AG08396 (cell line): ENCODE measurements at regions not wholly inside any gene's neighbourhood (a gene's known extent, or its start where the extent isn't known, plus 50 kb on each side); places are given as distances from the start of the nearest gene placed in this dataset.

Experiments
- DNase-seq: peaks from one replicate; pipeline ENCODE4 v3.0.0; 2012; ENCODE audit warnings: low spot score, mixed read lengths

DNA sequence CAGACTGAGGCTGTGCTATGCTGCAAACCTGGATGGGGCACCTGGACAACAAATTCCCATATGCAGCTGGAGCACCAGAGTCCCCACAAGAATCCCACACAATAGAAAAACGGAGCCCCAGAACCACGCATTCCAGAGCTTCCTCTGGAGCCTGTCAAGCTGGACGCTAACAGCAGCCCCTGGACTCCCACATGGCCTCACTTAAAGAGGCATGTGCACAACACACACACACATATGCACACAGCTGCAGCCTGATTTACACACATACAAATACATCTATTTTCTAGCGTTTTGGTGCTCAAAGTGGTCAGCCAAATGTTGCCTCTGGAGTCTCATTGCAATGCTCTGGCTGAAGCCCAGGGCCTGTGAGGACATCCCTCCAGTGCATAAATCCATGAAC lies 632.7 kb upstream of the ID2 start:
- DNase-seq, result no peak

DNA sequence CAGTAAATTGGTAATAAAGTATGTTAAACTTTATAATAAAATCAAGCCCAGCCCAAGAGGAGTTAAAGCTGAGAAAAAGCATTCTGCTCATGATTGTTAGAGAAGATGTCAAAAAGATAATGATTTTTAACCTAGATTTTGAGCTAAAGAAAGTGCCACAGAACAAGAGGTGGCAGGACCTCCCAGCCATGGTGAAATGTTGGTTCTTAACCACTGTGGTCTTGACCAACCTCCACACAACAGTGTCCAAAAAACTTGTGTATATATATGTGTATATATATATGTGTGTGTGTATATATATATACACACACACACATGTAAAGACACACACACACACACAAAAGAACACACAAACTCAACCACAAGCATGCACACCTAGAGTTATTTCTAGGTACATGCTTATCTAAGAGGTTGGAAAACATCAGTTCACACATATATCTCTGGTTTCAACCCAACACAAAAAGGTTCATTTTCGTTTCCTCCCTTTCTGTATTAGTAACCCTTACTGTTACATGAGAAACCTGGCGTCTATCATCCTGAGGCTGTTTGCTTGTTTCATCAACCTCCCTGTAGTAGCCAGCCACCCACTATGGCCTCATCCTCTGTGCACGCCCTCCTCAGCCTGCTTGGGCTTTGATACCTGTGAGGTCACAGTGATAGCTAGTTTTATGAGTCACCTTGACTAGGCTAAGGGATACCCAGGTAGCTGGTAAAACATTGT lies 631.8 kb upstream of the ID2 start:
- no peak for DNase-seq

DNA sequence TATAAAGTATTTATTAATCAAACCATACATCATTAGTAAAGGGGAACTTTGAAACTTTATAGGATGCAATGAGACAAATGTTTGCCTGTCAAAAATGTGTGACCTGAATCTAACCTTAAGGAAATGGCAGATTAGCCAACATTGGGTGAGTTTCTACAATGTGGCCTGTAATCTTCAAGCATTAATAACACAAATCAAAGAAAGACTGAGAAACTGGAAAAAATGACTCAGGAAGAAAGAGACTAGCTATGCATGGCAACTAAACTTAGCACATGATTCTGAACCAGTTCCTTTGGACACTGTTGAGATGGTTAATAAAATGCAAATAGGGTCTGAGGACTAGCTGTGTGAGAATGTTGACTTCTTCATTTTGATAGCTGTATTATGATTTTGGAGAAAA lies 628.6 kb upstream of the ID2 start:
- DNase-seq, result no peak

DNA sequence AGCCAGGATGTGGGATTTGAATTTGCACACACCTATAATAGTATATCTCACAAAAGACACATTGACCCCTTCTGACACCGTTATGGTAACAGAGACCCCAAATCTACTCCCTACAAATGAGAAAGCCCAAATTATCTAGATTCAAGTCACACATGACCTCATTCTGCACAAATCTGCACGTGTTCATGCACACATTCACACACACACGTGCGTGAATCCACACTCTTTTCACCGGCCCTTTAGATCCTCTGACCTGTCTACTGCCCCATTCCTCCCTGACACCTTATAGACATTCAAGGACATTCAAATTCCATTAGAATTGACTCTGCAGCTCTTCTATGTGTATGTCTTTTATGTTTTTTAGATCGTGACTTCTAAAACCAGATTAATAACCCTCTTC lies 627.8 kb upstream of the ID2 start:
- DNase-seq, result no peak

DNA sequence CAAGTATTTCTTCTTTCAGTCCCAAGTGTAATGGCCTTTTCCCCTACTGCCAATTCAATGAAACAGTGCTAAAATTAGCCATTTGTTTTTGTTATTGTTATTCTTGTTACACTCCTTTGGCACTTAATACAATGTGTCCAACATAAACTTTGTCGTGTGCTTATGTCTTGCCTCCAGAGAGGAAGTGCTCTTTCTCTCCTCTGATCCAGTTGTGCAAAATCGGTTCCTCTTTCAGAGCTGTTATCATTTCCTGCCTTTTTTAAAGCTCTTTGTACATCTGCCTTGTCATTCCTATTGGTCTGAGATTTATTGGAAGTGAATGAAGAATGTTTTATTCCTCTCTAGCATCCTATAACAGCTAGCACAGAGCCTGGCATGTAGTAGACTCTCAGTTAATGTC lies 623.2 kb upstream of the ID2 start:
- DNase-seq, result no peak

DNA sequence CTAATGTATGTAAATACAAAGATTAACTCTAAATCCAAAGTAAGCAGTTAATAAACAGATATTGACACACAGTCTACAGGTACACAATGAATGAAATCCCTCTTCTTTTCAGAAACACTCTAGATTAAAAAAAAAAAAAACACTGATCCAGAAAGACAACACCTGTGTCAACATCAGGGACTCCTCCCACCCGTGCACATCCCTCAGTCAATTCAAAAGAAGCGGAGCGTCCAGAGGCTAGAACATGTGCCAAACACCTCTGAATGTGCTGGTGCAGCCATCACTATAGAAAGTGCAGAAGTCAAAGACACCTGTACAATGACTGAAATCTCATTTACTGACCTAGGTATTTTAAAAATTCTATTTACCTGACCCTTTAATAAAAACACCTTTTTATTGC lies 622.6 kb upstream of the ID2 start:
- no peak for DNase-seq

DNA sequence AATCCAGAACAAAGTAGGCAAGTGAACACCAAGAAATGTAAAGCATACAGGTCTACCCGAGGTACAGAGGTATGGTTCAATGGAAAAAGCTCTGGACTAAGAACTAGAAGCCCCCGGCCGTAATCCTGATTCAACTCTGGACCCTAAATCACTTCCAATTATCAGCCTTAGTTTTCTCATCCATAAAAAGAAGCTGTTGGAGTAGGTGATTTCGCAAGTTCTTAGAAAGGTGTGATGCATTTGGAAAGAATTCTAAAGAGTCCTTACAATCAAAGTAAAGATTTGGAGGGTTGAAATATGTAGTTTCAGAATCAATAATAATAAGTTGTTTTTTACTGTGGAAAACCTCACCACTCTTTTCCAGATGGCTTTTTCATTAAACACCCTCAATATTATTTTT lies 622.1 kb upstream of the ID2 start:
- DNase-seq, result no peak

DNA sequence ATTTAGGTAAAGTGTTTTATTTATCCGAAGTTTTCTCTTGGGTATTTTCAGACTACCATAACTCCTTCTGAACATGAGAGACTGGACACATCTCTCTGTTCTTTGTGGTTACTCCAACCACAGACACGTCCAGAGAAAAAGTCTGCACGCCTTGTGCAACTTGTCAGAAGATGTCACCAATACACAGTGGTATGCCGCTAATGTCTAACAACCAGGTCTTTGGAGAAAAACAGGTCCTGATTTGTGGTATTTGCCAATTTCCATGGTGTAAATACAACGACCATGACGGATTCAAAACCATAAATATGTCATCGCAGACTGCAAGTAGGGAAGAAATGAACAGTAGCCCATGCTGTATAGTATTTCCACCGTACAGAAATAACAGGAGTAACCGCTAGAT lies 620.6 kb upstream of the ID2 start:
- no peak for DNase-seq

DNA sequence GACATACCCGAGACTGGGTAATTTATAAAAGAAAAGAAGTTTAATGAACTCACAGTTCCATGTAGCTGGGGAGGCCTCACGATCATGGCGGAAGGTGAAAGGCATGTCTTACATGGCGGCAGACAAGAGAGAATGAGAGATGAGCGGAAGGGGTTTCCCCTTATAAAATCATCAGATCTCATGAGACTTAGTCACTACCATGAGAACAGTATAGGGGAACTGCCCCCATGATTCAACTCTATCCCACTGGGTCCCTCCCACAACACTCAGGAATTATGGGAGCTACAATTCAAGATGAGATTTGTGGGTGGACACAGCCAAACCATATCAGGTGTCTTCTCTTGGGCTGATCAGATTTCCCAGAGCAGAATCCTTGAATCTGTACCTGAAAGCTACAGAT lies 617.3 kb upstream of the ID2 start:
- no peak for DNase-seq

DNA sequence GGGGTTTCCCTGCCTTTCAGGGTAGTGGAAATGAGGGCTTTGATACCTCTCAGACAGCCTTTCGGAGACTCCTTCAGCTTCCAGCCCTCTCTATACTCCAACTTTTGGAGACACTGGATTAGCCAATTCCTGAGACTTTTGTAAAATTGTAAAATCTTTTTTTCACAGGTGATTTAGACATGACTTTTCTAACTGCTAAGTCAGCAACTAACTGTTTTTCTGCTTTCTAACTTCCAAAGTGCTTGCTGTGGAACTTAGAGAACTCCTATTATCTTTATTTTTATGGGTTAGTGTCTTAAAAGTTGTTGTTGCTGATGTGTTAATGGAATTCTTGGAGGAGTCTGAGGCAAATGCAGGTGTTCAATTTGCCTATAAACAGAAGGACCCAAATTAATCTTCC lies 616.7 kb upstream of the ID2 start:
- no peak for DNase-seq

DNA sequence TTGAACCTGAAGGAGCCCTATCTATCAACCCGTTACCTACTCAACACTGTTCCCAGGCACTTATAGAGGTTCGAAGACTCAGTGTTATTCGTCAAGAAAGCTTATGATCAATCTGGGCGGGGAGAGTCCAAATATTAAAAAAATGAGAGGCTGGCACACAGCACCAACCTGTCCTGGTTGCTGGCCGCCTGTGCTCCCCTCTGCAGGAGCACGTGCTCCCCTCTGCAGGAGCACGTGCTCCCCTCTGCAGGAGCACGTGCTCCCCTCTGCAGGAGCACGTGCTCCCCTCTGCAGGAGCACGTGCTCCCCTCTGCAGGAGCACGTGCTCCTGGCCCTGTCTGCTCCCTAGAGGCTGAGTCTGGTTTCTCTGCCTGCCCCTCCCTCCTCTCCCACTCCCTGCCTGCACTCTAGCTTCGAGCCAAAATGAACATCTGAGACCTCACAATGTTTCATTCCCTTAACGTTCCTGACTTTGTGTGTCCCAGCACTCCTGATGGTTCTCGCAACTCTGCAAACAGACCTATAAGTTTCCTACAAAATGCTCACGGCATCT lies 614.0 kb upstream of the ID2 start:
- no peak for DNase-seq

DNA sequence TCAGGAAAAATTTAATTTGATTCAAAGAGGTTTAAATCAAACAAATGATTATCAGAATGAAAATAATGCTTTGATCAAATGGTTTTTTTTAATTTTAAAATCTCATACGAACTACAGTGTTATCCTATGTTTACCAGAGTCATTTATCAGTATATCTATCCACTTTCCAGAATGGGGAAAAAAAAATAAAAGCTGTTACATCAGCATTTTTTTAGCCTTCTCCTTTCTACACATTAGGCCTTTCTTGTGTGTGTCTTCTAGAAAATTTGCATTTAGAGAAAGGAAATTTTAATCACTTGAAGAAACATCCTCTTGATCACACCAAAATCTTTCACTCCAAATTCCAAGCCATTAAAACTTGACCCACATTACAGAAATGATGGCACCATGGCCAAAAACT lies 608.9 kb upstream of the ID2 start:
- DNase-seq, result no peak

DNA sequence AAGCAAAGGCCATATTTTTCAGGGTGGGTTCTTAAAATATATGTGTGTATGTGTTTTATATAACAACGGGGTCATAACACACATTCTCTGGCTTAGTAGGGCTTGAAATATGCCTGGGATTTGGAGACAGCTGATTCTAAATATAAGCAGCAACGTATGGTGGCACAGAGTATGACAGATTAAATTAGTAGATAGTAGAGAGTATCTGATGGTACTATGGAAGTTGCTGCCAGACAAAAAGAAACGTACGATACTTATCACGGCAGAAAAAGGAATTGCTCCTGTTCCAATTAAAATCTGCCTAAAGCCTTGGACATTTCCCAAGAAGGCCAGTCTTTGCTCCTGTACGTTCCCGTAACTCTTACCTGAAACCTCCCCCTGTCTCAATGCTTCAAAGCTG lies 607.9 kb upstream of the ID2 start:
- DNase-seq, result no peak

DNA sequence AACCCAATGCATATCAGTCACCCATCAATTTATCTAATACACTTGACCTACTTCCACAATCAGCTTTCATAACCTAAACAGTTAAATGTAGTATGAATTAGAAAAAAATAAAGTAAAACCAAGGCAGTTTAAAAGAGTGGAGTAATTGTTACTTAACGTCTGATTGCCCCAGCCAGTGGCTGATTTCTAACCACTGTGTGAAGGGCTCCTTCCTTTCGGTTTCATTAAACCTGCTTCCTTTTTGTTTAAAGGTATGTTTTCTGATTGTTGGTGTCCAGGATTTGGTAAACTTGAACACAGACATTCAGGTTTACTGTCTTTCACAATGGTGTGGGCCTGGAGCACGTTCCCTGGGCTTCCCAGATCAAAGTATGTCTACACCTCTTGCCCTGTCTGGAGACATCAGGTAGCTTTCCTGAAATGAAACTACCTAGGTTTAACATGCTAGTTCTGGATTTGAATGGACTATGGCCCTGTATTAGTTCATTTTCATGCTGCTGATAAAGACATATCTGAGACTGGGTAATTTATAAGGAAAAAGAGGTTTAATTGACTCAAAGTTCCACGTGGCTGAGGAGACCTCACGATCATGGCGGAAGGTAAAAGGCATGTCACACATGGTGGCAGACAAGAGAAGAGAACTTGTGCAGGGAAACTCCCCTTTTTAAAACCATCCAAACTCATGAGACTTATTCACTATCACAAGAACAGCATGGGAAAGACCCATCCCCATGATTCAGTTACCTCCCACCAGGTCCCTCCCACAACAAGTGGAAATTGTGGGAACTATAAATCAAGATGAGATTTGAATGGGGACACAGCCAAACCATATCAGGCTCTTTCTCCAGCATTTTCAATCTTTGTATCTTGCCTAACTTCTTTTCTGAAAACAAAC lies 605.2 kb upstream of the ID2 start:
- no peak for DNase-seq

DNA sequence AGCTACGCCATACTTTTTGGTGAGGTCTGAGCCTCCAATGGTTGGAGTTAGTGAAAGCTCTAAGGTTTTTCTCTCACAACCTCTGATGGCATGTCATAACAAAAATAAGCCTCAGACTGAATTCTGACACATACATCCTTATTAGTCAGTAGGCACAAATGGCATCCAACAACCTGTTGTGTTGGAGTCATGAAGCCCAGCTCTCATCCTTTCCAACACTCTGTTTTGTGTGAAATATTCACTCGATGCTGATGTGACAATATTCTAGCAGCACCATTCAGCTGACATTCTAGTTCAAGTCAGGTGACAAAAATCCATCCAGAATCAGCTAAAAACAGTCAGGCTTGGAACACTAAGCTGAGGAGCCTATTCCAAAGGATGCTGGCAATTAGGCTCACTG lies 603.2 kb upstream of the ID2 start:
- no peak for DNase-seq

DNA sequence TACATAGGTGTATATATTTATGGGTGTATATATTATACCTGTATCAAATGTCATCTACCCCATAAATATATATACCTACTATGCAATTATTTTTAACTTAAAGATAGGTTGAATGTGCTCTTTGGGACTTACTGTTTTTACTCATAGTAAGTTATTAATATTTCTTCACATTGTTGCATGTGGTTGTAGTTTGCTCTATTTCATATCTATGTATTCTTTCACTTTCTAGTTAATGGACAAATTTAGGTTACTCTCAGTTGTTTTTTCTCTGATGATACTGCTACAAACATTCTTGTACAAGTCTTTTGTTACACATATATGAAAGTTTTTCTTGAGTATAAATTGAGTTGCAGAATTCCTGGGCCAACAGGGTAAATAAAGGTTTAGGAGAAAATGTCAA lies 601.8 kb upstream of the ID2 start:
- DNase-seq, result no peak

DNA sequence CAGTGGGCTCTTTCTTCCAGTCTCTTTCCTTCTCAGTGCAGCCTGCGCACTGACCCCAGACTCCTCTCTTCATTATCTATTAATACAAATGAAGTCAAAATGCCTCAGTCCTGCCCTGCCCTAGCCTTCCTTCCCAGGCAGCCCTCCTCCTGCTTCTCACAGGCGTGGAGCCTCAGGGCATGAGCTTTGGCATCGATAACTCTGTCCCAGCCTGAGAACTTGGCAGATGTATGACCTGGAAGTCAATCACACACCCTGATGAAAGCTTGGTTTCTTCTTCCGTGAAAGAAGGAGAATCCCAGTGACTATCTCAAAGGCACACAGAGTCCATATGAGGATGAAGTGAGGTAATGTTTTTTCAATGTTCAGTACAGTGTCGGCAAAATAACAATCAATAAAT lies 600.7 kb upstream of the ID2 start:
- no peak for DNase-seq

DNA sequence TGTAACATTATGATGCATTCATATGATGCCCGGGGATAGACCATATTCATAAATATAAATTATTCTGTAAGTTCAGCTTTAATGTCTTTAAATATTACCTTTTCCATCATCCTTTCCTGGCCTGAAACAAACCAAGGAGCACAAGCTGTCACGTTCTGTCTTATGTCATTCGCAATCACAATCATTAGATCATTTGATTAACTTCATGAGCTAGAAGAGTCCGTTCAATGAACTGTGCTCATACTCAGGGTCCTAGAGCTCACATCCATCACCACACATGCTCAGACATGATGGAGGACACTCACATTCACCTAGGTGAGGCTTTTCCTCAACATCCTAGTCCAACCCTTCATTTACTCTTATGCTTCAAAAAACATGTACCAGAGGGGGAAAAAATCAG lies 599.0 kb upstream of the ID2 start:
- no peak for DNase-seq

DNA sequence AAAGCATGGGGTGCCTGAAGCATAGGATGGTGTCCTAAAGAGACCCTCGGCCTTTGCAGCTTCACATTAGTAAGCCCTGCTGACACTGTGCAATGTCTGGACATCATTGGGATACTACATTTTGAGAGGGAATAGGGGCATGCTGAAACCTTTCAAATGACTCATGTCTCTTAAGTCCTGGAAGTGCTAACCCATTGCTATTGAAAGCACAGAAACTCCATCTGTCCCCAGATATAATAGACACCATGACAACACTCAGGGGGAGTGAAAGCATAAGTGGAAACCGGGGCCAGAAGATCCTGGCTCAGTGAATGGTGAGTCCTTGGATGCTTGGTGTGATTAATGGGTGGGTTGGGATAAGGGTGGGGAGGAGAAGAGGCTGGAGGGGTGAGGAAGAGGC lies 595.5 kb upstream of the ID2 start:
- no peak for DNase-seq

DNA sequence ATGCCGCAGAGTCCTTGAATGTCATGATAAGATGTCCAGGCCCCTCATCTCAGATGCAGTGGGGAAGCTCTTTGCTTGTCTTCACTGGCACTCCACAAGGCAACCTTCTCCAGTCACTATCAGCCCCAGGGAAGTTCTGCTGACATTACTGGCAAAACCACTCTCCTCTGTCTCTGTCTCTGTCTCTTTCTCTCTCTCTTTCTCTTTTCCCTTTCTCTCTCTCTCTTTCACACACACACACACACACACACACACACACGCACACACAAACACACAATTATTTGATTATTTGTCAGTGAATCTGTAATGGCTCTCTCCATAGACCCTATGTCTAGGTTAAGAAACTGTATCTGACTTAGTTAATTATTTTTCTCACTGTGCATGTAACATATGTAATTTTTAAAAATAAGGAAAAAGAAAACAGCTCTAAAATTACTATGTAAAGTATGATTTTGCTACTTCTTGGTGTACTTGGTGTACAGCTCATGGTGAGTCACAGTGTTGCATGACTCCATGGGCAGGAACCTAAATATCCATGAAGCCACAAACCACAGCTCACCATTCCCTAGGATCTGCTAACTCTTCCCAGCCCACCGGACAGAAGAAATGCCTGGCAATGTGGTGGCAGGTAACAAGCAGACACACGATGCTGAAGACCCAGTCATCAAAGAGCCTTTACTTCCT lies 594.9 kb upstream of the ID2 start:
- peak; percentile 69 for DNase-seq

DNA sequence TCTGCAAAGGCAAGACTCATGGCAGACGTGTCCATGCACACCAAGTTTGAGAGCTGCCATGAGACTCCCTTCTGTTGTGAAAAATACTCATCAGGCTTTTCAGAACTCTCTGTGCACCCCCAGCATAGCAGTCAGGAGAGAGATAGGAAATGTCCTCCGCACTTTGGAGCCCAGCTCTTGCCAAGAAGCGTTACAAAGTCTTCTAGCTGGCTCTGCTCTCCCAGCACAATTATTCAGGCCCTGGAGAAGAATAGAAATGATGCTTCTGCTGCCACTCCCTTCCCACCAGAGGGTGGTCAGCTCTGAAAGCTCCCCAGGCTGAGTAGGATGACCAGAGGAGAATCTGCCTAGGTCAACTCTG lies 594.4 kb upstream of the ID2 start:
- no peak for DNase-seq

DNA sequence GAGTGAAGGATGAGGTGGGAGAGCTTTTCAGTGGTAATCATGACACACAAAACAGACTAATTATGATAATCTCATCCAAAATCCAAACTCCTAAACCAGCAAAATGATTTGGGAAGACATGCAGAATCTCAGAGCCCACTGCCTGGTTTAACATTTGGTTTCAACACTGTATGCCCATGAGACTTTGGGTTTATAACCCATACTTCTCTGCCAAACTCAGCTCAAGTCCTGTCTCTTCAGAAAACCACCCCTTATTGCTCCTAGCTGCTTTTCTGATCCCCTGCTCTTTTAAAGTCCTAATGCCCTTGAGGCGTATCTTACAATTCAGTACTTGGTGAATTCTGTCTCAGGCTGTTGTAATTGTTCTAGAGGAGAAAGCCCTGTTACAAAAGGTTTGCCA lies 593.0 kb upstream of the ID2 start:
- no peak for DNase-seq

DNA sequence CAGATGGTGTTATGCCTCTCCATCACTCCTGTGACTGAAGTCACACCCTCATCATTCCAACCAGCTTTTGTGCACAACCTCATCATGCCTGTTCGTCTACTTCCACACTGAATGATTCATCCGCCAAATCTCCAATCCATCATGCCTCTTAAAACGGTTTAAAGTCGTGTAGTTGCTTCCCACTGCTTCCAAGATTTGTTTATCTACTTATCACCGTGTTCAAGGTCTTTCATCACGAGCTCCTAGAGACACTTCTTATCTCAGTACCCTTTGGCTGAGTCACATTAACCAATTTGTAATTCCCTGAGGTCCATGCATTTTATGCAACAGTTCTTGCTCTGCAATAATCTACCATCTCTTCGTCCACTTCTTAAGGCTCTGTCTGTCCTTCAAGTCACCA lies 592.3 kb upstream of the ID2 start:
- no peak for DNase-seq
